ENCODE measurements at regions not wholly inside any gene's neighbourhood (a gene's known extent, or its start where the extent isn't known, plus 50 kb on each side); places are given as distances from the start of the nearest gene placed in this dataset.

DNA sequence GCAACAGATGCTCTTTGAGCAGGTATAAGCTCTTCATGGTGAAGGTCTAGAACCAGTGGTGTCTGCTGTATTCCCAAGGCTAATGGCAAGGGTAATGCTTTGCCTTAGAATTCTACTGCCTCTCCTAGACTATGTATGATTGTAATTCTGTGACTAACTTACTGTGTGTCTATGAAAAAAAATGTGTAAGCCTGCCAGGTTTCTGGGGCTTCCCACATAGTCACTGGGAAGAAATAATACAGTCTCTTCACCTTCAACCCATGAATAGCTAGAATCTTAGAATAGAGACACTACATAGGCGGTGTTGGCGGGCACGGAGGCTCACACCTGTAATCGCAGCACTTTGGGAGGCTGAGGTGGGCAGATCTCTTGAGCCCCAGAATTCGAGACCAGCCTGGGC lies 84.1 kb downstream of the C11orf91 start:
- no peak for DNase-seq (ENCODE audit: low read depth in 3 of 3)

DNA sequence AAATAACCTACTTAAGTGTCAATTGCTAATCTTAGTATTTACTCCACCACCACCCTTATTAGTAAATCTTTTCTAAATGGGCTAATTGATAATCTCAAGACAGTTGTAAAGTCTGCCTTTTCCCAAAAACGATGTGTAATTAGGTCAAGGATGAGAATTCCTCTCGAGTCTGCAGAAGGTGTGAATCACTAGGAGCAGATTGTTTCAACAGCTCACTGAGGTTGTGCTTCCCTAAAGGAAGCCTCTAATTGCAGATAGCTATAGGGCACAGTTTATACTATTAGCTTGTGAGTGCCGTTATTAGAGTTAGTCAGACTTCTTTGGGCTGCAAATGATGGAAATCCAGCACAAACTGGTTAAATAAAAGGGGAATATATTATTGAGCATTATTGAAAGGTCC lies 84.9 kb downstream of the C11orf91 start:
- no peak for DNase-seq (ENCODE audit: low read depth in 3 of 3)

DNA sequence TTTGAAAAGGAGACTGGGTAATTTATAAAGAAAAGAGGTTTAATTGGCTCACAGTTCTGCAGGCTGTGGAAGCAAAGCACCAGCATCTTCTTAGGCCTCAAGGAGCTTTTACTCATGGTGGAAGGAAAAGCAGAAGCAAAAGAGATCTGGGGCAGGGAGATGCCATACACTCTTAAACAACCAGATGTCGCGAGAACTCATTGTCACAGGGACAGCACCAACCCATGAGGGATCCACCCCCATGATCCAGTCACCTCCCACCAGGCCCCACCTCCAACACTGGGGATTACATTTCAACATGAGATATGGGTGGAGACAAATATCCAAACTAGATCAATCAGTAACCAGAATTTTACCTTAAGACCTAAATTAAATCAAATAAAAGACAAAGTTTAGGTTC lies 87.2 kb downstream of the C11orf91 start:
- DNase-seq (ENCODE audit: low read depth in 3 of 3): no peak

DNA sequence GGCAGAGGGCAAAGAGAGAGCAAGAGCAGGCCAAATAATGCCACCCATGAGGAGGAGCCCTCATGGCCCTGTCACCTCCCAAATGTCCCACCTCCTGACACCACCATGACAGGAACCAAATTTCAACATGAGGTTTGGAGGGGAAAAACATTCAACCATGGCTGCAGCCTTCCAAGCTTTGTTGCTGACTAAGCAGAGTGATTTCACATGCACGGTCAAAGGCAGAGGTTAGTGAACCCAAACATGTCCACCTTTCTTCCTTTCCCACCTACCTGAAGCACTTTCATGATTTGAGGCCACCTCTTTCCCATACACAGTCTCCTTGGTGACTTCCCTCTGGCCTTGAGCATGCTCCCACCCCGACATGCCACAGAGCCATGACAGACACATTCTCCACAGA lies 89.7 kb downstream of the C11orf91 start:
- no peak for DNase-seq (ENCODE audit: low read depth in 3 of 3)

DNA sequence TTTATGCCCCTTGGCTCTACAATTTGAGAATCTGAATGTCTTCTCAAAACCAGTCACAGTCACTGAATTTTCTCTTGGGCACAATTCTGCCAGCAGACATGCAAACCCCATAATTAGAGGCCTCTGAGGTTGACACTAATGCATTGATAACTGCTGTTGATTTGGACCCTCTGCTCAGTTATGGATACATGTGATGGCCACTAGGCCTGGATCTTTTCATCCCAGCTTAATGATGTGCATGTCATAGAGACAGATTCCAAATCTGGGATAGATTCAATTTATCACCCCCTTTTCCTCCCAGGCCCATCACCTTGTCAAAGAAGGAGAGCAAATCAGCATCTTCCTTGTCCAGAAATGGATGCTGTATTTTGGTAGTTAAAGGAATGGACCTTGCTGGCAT lies 92.2 kb downstream of the C11orf91 start:
- DNase-seq (ENCODE audit: low read depth in 3 of 3): no peak

DNA sequence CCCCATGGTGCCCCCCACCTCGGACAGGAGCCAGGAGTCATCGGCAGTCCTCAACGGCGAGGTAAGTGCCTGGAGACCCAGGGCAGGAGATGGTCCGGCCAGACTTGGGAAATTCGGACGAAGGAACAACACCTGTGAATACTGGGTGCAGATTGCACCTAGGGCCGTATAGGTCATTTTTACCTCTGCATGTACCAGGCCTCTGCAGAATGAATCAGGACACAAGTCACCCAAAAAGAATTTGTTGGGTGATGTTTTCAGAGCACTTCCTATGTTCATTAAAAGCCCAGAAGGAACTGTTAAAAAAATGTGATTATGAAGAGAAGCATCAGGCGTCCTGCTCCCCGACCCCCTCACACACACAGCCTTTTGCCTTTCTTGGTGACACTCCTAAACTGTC lies 93.9 kb downstream of the C11orf91 start:
- no peak for DNase-seq (ENCODE audit: low read depth in 3 of 3)

DNA sequence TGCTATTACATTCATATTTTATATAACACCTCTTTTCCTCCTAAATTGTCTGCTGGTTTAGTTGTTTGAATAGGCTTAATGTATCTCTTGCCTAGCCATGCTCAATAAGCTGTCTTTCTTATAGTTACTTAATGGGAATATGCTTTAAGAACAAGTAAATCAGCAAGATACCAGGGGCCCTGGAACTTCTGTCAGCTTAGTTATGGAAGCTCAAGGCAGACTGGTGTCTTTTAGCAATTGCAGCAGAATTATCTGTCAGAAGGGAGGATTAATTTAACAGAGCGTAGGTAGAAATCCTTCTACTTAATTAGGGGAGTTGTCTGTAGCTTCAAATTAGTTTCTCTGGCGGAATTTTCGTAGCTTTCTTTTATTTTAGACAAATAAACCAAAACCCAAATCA lies 94.9 kb downstream of the C11orf91 start:
- DNase-seq (ENCODE audit: low read depth in 3 of 3): no peak

DNA sequence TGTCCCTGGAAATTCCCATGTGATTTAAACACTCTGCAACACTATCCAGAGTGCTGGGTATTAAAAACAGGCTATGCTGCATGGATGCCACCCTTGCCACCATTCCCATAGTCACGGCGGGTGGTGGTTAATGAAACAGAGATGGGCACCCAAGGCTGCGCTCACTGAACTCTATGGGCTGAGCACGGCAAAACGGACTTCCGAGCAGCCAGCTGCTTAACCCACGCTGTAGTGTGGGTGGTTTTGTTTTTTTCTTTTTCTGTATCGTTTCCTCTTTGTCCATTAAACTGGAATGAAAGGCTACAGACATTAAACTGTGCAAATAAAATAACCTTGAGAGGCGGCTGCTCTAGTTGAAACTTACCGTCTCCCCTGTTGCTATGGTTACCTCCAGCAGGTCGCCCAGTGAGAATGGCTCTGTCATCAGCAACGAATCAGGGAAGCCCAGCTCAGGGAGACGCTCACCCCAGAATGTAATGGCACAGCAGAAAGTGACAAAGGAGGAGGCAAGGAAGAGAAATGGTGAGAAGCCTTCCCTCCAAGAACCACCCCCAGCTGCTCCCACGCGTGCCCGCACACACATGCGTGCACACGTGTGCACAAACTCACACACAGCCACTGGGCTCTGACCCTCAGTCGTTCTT lies 102.1 kb downstream of the C11orf91 start:
- DNase-seq (ENCODE audit: low read depth in 3 of 3): no peak

DNA sequence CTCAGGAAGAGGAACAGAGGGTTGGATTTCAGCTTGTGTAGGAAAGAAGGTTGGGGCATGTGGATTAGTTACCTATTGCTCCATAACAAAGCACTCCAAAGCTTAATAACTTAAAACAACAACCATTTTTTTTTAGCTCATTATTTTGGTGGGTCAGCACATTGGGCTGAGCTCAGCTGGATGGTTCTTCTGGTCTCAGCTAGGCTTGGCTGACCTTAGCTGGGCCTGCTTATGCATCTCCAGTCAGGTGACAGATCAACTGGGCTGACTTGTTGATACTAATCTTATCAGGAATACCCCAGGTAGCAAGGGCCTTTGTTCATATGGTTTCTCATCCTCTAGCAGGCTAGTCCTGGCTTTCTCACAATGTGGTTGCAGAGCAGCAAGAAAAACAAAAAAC lies 106.4 kb downstream of the C11orf91 start:
- DNase-seq (ENCODE audit: low read depth in 3 of 3): no peak

DNA sequence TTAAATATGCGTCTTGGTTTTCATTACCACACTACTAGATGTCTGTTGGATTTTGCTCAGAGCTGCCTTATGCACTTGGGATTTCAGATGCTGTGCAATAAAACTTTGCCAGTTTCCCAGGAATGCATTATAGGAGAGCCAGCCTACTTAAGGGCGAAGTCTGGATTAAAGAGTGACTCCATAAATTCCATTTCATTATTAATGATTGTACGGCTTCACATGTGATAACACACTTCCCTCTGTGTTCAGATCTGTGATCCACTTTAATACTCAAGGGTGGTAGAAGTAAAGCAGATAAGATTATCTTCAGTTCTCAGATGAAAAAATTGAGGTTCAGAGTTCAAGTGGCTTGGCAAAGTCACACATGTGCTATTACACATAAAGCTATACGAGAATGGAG lies 110.2 kb downstream of the C11orf91 start:
- no peak for DNase-seq (ENCODE audit: low read depth in 3 of 3)

DNA sequence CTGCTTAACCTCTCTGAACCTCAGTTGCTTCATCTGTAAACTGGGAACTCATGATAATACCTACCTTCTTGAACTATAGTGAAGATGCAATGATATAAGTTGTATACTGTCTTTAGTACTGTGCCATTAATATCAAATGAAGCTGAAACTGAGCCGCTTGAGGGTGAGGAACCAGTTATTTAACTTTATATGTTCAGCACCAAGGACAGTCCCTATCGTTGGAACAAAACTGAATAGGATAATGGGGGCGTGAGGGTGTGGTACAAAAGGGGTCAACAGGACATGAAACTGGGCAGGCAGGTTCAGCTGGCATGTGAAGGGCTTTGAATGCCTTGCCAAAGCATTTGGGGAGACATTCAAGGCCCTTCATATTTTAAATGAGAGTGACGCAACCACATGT lies 112.6 kb downstream of the C11orf91 start:
- no peak for DNase-seq (ENCODE audit: low read depth in 3 of 3)

DNA sequence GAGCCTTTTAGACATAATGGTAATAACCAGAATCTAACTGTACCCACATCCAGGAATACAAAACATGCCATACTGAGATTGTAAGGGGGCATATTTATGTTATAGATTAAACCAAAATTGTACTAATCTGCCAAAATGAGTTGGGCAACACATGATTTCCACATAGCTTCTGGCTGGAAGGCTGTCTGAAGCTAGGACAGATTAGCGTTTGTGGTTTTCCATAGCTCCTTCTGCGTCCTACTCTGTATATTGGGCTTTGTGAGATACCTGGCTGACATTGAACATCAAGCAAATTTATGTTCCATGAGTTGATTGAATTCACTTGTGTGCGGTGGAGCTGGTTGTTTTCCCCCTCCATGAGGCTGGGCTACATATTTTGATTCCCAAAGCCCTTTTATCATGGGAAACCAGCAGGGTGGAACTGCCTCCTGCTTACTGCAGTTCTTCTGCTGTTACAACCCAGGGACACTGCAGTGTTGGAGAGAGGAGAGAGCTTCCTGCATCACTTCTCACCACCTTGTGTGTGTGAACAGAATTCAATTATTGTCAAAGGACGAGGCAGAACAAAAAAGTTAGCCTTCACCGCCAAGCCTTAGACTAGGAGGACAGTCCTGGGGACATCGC lies 114.9 kb downstream of the C11orf91 start:
- DNase-seq (ENCODE audit: low read depth in 3 of 3): no peak

DNA sequence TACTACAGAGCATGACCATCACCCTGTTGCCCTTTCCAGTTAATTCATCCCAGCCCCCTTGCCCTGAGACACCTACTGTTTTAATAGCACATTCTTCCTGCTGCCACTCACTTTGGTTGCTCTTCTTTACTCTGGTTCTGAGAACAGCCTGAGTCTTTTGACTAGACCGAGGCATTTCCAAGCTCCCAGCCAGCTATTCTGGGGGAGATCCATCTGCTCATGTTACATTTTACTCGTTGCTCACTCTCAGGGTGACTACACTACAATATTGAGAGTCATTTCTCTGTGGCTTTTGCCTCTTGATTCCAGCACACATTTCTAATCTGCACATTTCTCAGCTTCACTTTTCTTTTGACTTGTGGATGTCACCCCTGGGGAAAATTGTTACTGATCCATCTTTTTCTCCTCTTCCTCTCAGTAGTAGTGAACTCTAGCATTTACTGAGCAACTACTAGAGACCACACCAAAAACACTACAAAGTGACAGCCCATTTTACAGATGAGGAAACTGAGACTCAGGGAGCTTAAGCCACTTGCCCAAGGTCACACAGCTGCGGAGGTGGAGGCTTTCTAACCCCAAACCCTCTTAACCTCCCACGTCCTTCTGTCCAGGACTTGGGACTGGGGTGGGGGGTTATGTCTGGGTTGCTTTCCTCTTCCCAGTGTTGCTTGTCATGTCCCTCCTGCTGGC lies 117.8 kb downstream of the C11orf91 start:
- DNase-seq (ENCODE audit: low read depth in 3 of 3): no peak

DNA sequence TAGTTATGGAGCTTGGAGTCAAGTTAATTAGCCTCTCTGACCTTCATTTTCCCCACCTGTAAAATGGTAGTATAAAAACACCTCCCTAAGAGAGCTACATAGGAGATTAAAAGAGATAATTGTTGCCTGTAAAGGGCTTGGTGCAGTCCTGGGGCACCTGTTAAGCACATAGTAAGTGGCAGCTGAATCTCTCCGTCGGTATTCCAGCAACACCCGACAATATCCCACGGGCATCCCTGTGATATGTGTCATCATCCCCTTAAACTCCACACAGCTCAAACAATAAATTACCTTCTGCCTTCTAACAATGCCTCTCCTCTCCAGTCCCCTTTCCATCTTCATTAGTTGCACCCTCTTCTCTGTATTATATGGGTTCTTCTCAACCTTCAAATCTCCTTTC lies 121.5 kb downstream of the C11orf91 start:
- DNase-seq (ENCODE audit: low read depth in 3 of 3): no peak

DNA sequence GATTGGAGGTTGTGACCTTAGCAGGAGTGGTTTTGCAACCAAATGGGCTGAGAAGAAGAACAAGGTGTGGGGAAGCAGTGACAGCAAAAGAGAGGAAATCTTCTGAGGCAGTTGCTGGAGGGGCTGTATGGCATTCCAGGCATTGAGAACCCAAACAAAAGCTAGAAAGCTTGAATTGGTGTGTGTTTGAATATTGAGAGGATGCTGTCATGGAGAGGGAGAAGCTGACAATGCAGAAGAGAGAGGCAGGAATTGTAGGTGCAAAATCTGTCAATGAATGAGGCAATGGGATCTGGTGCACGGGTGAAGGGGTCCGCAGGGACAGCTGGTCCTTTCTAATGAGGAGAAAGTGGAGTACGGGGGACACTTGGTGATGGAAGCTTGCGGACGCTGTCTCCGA lies 123.4 kb downstream of the C11orf91 start:
- no peak for DNase-seq (ENCODE audit: low read depth in 3 of 3)

DNA sequence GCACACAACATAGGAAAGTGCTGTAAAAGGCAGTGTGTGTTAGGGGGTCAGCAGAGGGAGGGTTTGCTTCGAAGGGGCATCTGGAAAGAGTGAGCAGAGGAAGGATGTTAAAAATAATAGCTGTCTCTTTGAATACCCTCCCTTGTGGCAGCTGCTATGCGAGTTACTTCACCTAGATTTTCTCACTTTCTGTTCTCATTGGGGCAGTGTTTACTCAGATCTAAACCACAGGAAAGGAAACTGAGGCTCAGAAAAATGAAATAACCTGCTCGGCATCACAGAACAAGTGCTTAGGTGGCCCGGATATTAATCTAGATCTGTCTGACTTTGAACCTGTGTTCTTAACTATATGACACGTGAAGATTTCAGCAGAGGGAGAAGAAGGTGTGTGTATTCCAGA lies 125.3 kb downstream of the C11orf91 start:
- no peak for DNase-seq (ENCODE audit: low read depth in 3 of 3)

DNA sequence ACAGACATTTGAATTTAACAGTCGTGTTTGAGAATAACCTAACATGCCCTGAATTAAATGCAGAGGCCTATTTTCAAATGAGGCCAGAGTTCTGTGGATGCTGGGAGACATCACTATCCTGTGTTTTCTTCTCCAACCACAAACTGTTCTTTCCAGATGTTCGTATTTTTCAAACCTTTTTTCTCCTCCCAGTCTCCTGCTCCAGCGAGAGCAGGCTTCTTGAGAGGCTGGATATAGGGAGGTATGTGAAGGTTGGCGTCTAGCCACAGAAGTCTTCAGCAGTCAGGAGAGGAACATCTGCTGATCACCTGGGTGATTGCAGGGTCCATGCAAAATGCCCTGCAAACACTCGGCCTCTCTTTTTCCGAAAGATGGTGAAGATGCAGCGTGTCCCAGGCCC lies 126.3 kb downstream of the C11orf91 start:
- no peak for DNase-seq (ENCODE audit: low read depth in 3 of 3)

DNA sequence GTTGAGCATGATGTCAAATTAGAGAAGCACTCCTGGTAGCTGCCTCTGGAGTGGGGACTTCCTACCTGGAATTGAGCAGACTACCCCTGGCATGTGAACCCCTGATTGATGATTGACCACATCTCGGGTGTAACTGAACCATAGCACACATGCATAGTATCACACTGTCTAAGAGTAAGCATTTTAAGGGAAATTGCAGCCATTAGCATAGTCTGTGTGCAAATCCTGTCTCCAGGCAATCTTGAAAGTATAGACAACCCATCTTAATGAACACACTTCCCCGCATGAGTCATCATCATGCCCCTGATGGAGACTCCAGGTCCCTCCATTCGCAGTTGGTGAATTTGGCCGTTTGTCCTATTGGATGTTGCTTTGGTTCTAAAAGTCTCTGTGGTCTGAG lies 131.3 kb downstream of the C11orf91 start:
- DNase-seq (ENCODE audit: low read depth in 3 of 3): no peak

DNA sequence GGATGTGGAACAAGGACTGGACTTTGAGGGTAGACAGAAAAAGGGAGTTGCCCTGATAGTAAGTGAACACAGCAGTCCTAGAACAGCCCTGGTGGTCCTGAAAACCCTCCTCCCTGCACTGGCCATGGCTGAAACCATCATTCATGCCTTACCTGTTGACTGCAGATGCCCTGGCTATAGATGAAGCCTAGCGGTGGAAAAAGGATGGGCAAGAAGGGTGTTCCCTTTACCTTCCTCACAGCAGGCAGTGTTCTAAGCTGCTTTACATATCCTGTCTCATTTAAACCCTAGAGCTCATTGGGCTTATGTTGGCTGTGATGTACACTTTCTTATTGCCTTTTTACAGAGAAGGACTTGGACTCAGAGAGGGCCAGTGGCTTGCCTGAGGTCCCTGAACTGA lies 133.6 kb downstream of the C11orf91 start:
- no peak for DNase-seq (ENCODE audit: low read depth in 3 of 3)

DNA sequence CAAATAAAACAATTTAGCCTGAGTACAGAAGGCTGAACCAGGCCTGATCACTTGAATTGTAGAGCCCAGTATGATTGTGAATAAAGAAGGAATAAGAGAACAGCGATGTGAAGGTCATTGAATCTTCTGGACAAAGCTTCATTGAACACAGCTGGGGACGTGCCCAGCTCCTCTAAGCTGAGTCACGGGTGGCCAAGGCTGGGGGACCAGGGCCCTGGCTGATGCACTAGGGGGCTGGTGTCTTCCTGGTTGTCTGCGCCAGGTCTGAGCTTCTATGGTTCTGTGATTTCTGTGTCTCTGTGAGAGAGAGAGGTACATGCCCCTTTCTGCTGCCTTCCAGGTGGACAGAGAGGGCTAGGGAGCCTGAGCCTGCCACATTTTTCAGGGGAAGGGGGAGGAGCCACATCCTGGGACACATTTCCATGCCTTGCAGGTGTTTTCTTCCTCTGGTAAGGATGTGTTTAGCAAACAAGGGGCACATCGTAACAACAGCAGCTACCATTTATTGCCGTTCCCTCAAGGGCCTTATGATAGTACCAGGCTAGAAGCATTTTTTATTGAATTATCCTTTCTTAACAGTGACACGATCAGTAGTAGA lies 135.7 kb downstream of the C11orf91 start:
- DNase-seq (ENCODE audit: low read depth in 3 of 3): no peak

DNA sequence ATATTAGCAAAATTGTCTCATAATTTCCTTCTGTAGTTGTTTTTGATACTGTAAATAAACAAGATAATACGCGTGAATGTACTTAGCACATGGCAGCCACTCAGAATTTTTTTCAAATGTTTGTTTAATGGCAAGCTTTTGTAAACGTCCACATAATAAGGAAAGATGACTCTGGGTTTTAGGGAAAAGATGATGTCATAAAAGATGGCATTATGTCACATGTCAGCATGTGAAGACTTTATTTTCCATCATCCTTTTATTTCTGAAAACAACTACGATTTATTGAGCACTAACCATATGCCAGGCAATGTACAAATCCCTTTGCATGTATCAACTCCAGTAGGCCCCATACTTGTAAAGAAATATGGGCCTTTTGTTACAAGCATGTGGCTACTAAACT lies 139.9 kb downstream of the C11orf91 start:
- no peak for DNase-seq (ENCODE audit: low read depth in 3 of 3)

DNA sequence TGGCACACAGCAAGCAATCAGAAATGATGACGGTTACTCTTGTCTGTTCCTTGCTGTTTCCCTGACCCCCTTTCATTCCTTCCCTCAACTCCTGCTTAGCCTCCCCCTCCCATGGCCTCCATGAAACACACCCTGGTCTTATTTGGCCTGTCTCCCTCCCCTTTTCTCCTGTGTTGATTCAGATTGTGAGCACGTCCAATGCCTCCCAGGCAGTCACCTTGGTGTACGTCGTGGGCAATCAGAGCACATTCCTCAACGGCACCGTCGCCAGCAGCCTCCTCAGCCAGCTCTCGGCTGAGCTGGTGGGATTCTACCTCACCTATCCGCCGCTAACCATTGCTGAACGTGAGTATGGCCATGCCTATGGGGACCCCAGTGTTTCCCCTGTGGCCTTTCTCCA lies 141.1 kb downstream of the C11orf91 start:
- DNase-seq (ENCODE audit: low read depth in 3 of 3): no peak

DNA sequence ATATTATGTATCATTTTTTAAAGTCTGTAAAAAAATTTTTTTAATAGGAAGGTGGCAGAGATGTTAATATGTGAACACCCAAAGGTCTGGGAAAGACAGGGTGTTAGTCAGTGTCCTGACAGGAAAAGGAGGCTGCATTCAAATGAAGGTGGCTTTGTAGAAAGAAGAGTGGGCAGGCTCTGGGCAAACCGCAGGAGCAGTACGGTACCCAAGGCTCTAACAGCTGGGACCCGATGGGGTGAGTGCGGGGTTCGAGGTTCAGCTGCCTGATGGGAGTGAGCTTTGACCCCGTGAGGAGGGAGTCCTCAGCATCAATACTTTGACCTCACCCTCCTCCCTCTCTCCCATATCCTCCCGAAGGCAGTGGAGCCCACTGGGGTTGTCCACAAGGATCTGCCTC lies 142.5 kb downstream of the C11orf91 start:
- DNase-seq (ENCODE audit: low read depth in 3 of 3): no peak

All from stimulated activated CD4-positive, alpha-beta T cell treated with anti-CD3 and anti-CD28 coated beads, TNF-alpha, amount 100 ng/mL, for 4 hours (primary cell).